Femur (tissue), 1 donor: ENCODE measurements at regions not wholly inside any gene's neighbourhood (a gene's known extent, or its start where the extent isn't known, plus 50 kb on each side); places are given as distances from the start of the nearest gene placed in this dataset.

ENCODE experiments used
- DNase-seq: peaks from one replicate; pipeline ENCODE4 v3.0.0-alpha.2; 2017

GRCh38 chr11:133719532-133720235 is 125.6 kb downstream of the SPATA19 start:
- DNase-seq = no peak

GRCh38 chr11:133718831-133719230 is 126.5 kb downstream of the SPATA19 start:
- DNase-seq = no peak

- no peak for DNase-seq
These were observed 127.1 kb downstream of the SPATA19 start for GRCh38 chr11:133718238-133718637.

GRCh38 chr11:133716602-133717001 is 128.7 kb downstream of the SPATA19 start:
- DNase-seq = no peak

GRCh38 chr11:133715602-133716001 is 129.7 kb downstream of the SPATA19 start:
- no peak for DNase-seq

GRCh38 chr11:133714471-133715375 is 130.6 kb downstream of the SPATA19 start:
- DNase-seq = no peak

- no peak for DNase-seq
These were observed 131.5 kb downstream of the SPATA19 start for GRCh38 chr11:133713844-133714243.

- no peak for DNase-seq
These were observed 131.9 kb downstream of the SPATA19 start for GRCh38 chr11:133713406-133713805.

- peak; percentile 59 for DNase-seq
These were observed 133.2 kb downstream of the SPATA19 start for GRCh38 chr11:133712051-133712560.

- no peak for DNase-seq
These were observed 133.8 kb downstream of the SPATA19 start for GRCh38 chr11:133711545-133711944.

- DNase-seq = no peak
These were observed 134.6 kb downstream of the SPATA19 start for GRCh38 chr11:133710681-133711240.

- DNase-seq = no peak
These were observed 135.1 kb downstream of the SPATA19 start for GRCh38 chr11:133710241-133710640.

- DNase-seq = no peak
These were observed 136.7 kb downstream of the SPATA19 start for GRCh38 chr11:133708547-133709051.

GRCh38 chr11:133706925-133707794 is 138.2 kb downstream of the SPATA19 start:
- no peak for DNase-seq

GRCh38 chr11:133705873-133706272 is 139.4 kb downstream of the SPATA19 start:
- DNase-seq = no peak

GRCh38 chr11:133705074-133705648 is 140.2 kb downstream of the SPATA19 start:
- no peak for DNase-seq

- no peak for DNase-seq
These were observed 146.2 kb downstream of the SPATA19 start for GRCh38 chr11:133699071-133699470.

- no peak for DNase-seq
These were observed 146.7 kb downstream of the SPATA19 start for GRCh38 chr11:133698654-133699053.

- no peak for DNase-seq
These were observed 147.6 kb downstream of the SPATA19 start for GRCh38 chr11:133697603-133698180.

GRCh38 chr11:133697161-133697560 is 148.2 kb downstream of the SPATA19 start:
- DNase-seq = peak; percentile 34

GRCh38 chr11:133695387-133695786 is 149.9 kb downstream of the SPATA19 start:
- DNase-seq = no peak
